Adipocyte (in vitro differentiated cells): ENCODE measurements at regions not wholly inside any gene's neighbourhood (a gene's known extent, or its start where the extent isn't known, plus 50 kb on each side); places are given as distances from the start of the nearest gene placed in this dataset.

Source experiments
- DNase-seq: peaks from one replicate; pipeline ENCODE4 v3.0.0-alpha.2; 2015; ENCODE audit warnings: low read depth
- H3K27me3 ChIP-seq: replicated peaks from 2 replicates; pipeline ENCODE4 v1.7.0; 2013; ENCODE audit warnings: mild to moderate bottlenecking, low read length, moderate library complexity; ENCODE audit not compliant: control insufficient read depth, insufficient read depth
- H3K36me3 ChIP-seq: 2 replicates; pipeline ENCODE4 v1.7.0; 2013; ENCODE audit warnings: low read length, mild to moderate bottlenecking, moderate library complexity; ENCODE audit not compliant: control insufficient read depth, insufficient read depth, severe bottlenecking
- H3K4me1 ChIP-seq: 2 replicates; pipeline ENCODE4 v1.7.0; 2013; ENCODE audit warnings: mild to moderate bottlenecking, low read length, moderate library complexity; ENCODE audit not compliant: control insufficient read depth, insufficient read depth
- H3K4me3 ChIP-seq: 2 replicates; pipeline ENCODE4 v1.7.0; 2013; ENCODE audit warnings: mild to moderate bottlenecking, low read length, moderate library complexity
- H3K9ac ChIP-seq: 2 replicates; pipeline ENCODE4 v1.7.0; 2013; ENCODE audit warnings: mild to moderate bottlenecking, low read length, moderate library complexity
- H3K9me3 ChIP-seq: 2 replicates; pipeline ENCODE4 v1.7.0; 2013; ENCODE audit warnings: mild to moderate bottlenecking, low read length, moderate library complexity; ENCODE audit not compliant: control insufficient read depth

GRCh38 chr17:71987634-71988033, 133.2 kb upstream of the SOX9 start:
- peak; percentile 5 for DNase-seq
- Histone ChIP-seq H3K4me1 (no peaks in the 10 kb centered on the region), H3K36me3 (no peaks in the 10 kb centered on the region), H3K9me3 (no peaks in the 10 kb centered on the region), H3K4me3 (no peak overlapping the region), H3K9ac (no peak overlapping the region), H3K27me3 (no peaks in the 10 kb centered on the region)

- H3K9me3 ChIP-seq: no peaks in the 10 kb centered on the region
- H3K4me1 ChIP-seq: no peaks in the 10 kb centered on the region
- H3K4me3 ChIP-seq: no peak overlapping the region
- H3K36me3 ChIP-seq: no peaks in the 10 kb centered on the region
- DNase-seq: no peak
- H3K9ac ChIP-seq: no peak overlapping the region
- H3K27me3 ChIP-seq: no peaks in the 10 kb centered on the region
Measured at GRCh38 chr17:71989117-71989516, 131.7 kb upstream of the SOX9 start.

- Histone ChIP-seq H3K36me3 (no peaks in the 10 kb centered on the region), H3K9ac (no peak overlapping the region), H3K9me3 (no peaks in the 10 kb centered on the region), H3K4me1 (no peaks in the 10 kb centered on the region), H3K27me3 (no peaks in the 10 kb centered on the region), H3K4me3 (no peak overlapping the region)
- no peak for DNase-seq
Measured at GRCh38 chr17:71993363-71993762, 127.5 kb upstream of the SOX9 start.

- Histone ChIP-seq H3K9me3 (no peaks in the 10 kb centered on the region), H3K9ac (no peak overlapping the region)
Measured at GRCh38 chr17:71995590-71995989, 125.2 kb upstream of the SOX9 start.

GRCh38 chr17:72004011-72004427, 116.8 kb upstream of the SOX9 start:
- H3K9me3 ChIP-seq: no peaks in the 10 kb centered on the region
- H3K27me3 ChIP-seq: no peaks in the 10 kb centered on the region
- no peak for DNase-seq
- H3K4me3 ChIP-seq: no peak overlapping the region
- no peak overlapping the region for H3K9ac ChIP-seq
- H3K36me3 ChIP-seq: no peaks in the 10 kb centered on the region
- H3K4me1 ChIP-seq: peaks cover 19% of the 10 kb centered on the region

More at GRCh38 chr17:71995590-71995989, 125.2 kb upstream of the SOX9 start:
- no peak overlapping the region for H3K4me3 ChIP-seq
- no peak for DNase-seq
- no peaks in the 10 kb centered on the region for H3K27me3 ChIP-seq
- no peaks in the 10 kb centered on the region for H3K4me1 ChIP-seq
- no peaks in the 10 kb centered on the region for H3K36me3 ChIP-seq

GRCh38 chr17:72004611-72005331, 116.0 kb upstream of the SOX9 start:
- Histone ChIP-seq H3K36me3 (no peaks in the 10 kb centered on the region), H3K4me3 (no peak overlapping the region), H3K4me1 (peaks cover 19% of the 10 kb centered on the region), H3K9ac (no peak overlapping the region), H3K9me3 (no peaks in the 10 kb centered on the region), H3K27me3 (no peaks in the 10 kb centered on the region)
- DNase-seq: no peak

- Histone ChIP-seq H3K36me3 (no peaks in the 10 kb centered on the region), H3K4me3 (no peak overlapping the region), H3K9ac (no peak overlapping the region), H3K9me3 (no peaks in the 10 kb centered on the region), H3K27me3 (no peaks in the 10 kb centered on the region), H3K4me1 (peaks cover 19% of the 10 kb centered on the region)
- no peak for DNase-seq
Measured at GRCh38 chr17:72005332-72006163, 115.3 kb upstream of the SOX9 start.

- peak; percentile 6 for DNase-seq
- peaks cover 19% of the 10 kb centered on the region for H3K4me1 ChIP-seq
- H3K9ac ChIP-seq: no peak overlapping the region
- no peaks in the 10 kb centered on the region for H3K36me3 ChIP-seq
- no peaks in the 10 kb centered on the region for H3K9me3 ChIP-seq
- no peak overlapping the region for H3K4me3 ChIP-seq
- H3K27me3 ChIP-seq: no peaks in the 10 kb centered on the region
Measured at GRCh38 chr17:72008236-72008876, 112.5 kb upstream of the SOX9 start.

GRCh38 chr17:72011561-72011960, 109.3 kb upstream of the SOX9 start:
- Histone ChIP-seq H3K9me3 (no peaks in the 10 kb centered on the region), H3K36me3 (no peaks in the 10 kb centered on the region), H3K4me1 (peaks cover 8% of the 10 kb centered on the region), H3K27me3 (no peaks in the 10 kb centered on the region), H3K9ac (no peak overlapping the region), H3K4me3 (no peak overlapping the region)
- DNase-seq: no peak

GRCh38 chr17:72021417-72022041, 99.3 kb upstream of the SOX9 start:
- H3K9ac ChIP-seq: no peak overlapping the region
- peaks cover 11% of the 10 kb centered on the region for H3K4me1 ChIP-seq
- no peaks in the 10 kb centered on the region for H3K9me3 ChIP-seq
- peaks cover 15% of the 10 kb centered on the region for H3K27me3 ChIP-seq
- no peaks in the 10 kb centered on the region for H3K36me3 ChIP-seq
- H3K4me3 ChIP-seq: no peak overlapping the region
- DNase-seq: no peak
